Mesendoderm (in vitro differentiated cells): ENCODE measurements at regions not wholly inside any gene's neighbourhood (a gene's known extent, or its start where the extent isn't known, plus 50 kb on each side); places are given as distances from the start of the nearest gene placed in this dataset.
A peak's percentile ranks its signal among the peaks of the same experiment; 100 is the strongest.

Source experiments
- DNase-seq: peaks from one replicate; pipeline ENCODE4 v3.0.0; 2013
- H2AK5ac ChIP-seq: 2 replicates; pipeline ENCODE4 v1.6.1; 2013; ENCODE audit warnings: low read length, inconsistent platforms
- H2BK120ac ChIP-seq: 2 replicates; pipeline ENCODE4 v1.6.1; 2013; ENCODE audit warnings: low read depth, mild to moderate bottlenecking, low read length, moderate library complexity, mixed read lengths
- H2BK15ac ChIP-seq: replicated peaks from 2 replicates; pipeline ENCODE4 v1.6.1; 2013; ENCODE audit warnings: low read depth, mild to moderate bottlenecking, moderate library complexity
- H2BK5ac ChIP-seq: 2 replicates; pipeline ENCODE4 v1.6.1; 2013; ENCODE audit warnings: low read length, inconsistent platforms
- H3K18ac ChIP-seq: 2 replicates; pipeline ENCODE4 v1.6.1; 2013; ENCODE audit warnings: mild to moderate bottlenecking, low read length, mixed read lengths
- H3K23ac ChIP-seq: one replicate; pipeline ENCODE4 v1.6.1; 2013; ENCODE audit warnings: low read length
- H3K27ac ChIP-seq: 2 replicates; pipeline ENCODE4 v1.5.1; 2013; ENCODE audit warnings: low read depth, mild to moderate bottlenecking, inconsistent platforms, low read length, moderate library complexity
- H3K27me3 ChIP-seq: 2 replicates; pipeline ENCODE4 v1.6.1; 2013; ENCODE audit warnings: low read length, control low read depth, mild to moderate bottlenecking, inconsistent platforms; ENCODE audit not compliant: insufficient read depth, poor library complexity
- H3K36me3 ChIP-seq: 2 replicates; pipeline ENCODE4 v1.6.1; 2013; ENCODE audit warnings: low read length, inconsistent platforms; ENCODE audit not compliant: control insufficient read depth, insufficient read depth
- H3K4ac ChIP-seq: one replicate; pipeline ENCODE4 v1.6.1; 2013; ENCODE audit warnings: low read depth, mild to moderate bottlenecking, low read length, moderate library complexity
- H3K4me1 ChIP-seq: 2 replicates; pipeline ENCODE4 v1.6.1; 2013; ENCODE audit warnings: low read depth, low read length, inconsistent platforms; ENCODE audit not compliant: control insufficient read depth
- H3K4me2 ChIP-seq: 2 replicates; pipeline ENCODE4 v1.6.1; 2013; ENCODE audit warnings: low read length
- H3K4me3 ChIP-seq: 2 replicates; pipeline ENCODE4 v1.5.1; 2013; ENCODE audit warnings: mild to moderate bottlenecking, low read length
- H3K56ac ChIP-seq: one replicate; pipeline ENCODE4 v1.6.1; 2013; ENCODE audit warnings: low read length
- H3K79me1 ChIP-seq: 2 replicates; pipeline ENCODE4 v1.6.1; 2013; ENCODE audit warnings: low read length, inconsistent platforms
- H3K79me2 ChIP-seq: 2 replicates; pipeline ENCODE4 v1.6.1; 2013; ENCODE audit warnings: mild to moderate bottlenecking, low read length; ENCODE audit not compliant: control insufficient read depth, insufficient read depth
- H3K9ac ChIP-seq: 2 replicates; pipeline ENCODE4 v1.6.1; 2013; ENCODE audit warnings: low read length, inconsistent platforms
- H4K5ac ChIP-seq: one replicate; pipeline ENCODE4 v1.6.1; 2013; ENCODE audit warnings: low read length
- H4K8ac ChIP-seq: one replicate; pipeline ENCODE4 v1.6.1; 2013; ENCODE audit warnings: low read depth, mild to moderate bottlenecking, control low read depth, low read length, moderate library complexity
- WGBS: extraction: QIAGEN DNeasy Blood & Tissue Kit; methylation state at CpG from one replicate; pipeline ENCODE4 v1.1.7; 2013; ENCODE audit warnings: low lambda C conversion rate, missing lambda C conversion rate; ENCODE audit not compliant: insufficient coverage; ENCODE audit errors: extremely low coverage; 5-methylcytosine and 5-hydroxymethylcytosine counted together

GRCh38 chr1:94607398-94607797, 65.8 kb upstream of the F3 start:
- H3K4ac ChIP-seq: no peak overlapping the region
- no peak overlapping the region for H2AK5ac ChIP-seq
- H2BK120ac ChIP-seq: no peak overlapping the region
- H3K36me3 ChIP-seq: no peaks in the 10 kb centered on the region
- H3K9ac ChIP-seq: no peak overlapping the region
- H3K18ac ChIP-seq: no peak overlapping the region
- WGBS: no CpG with 5 or more reads among the region's 4 CpGs
- DNase-seq: no peak
- no peaks in the 10 kb centered on the region for H3K27me3 ChIP-seq
- H3K4me3 ChIP-seq: no peak overlapping the region
- H3K23ac ChIP-seq: no peak overlapping the region
- H4K8ac ChIP-seq: no peak overlapping the region
- no peak overlapping the region for H3K56ac ChIP-seq
- no peaks in the 10 kb centered on the region for H3K4me1 ChIP-seq
- no peaks in the 10 kb centered on the region for H3K79me1 ChIP-seq
- H2BK5ac ChIP-seq: no peak overlapping the region
- no peaks in the 10 kb centered on the region for H3K79me2 ChIP-seq
- no peak overlapping the region for H3K27ac ChIP-seq
- H3K4me2 ChIP-seq: no peak overlapping the region
- no peak overlapping the region for H4K5ac ChIP-seq
- H2BK15ac ChIP-seq: no peak overlapping the region

GRCh38 chr1:94606471-94606870, 64.9 kb upstream of the F3 start:
- no peak overlapping the region for H3K9ac ChIP-seq
- H2BK5ac ChIP-seq: no peak overlapping the region
- H2BK120ac ChIP-seq: no peak overlapping the region
- no peak overlapping the region for H3K23ac ChIP-seq
- no peaks in the 10 kb centered on the region for H3K36me3 ChIP-seq
- H3K27ac ChIP-seq: no peak overlapping the region
- H3K4ac ChIP-seq: no peak overlapping the region
- H3K4me2 ChIP-seq: no peak overlapping the region
- H4K5ac ChIP-seq: no peak overlapping the region
- WGBS: no CpG with 5 or more reads among the region's 4 CpGs
- no peak overlapping the region for H2AK5ac ChIP-seq
- no peaks in the 10 kb centered on the region for H3K79me1 ChIP-seq
- no peaks in the 10 kb centered on the region for H3K27me3 ChIP-seq
- H3K4me1 ChIP-seq: no peaks in the 10 kb centered on the region
- H2BK15ac ChIP-seq: no peak overlapping the region
- DNase-seq: no peak
- H4K8ac ChIP-seq: no peak overlapping the region
- no peak overlapping the region for H3K56ac ChIP-seq
- H3K79me2 ChIP-seq: no peaks in the 10 kb centered on the region
- H3K4me3 ChIP-seq: no peak overlapping the region
- H3K18ac ChIP-seq: no peak overlapping the region

GRCh38 chr1:94603663-94604062, 62.1 kb upstream of the F3 start:
- no peak overlapping the region for H4K8ac ChIP-seq
- no peaks in the 10 kb centered on the region for H3K79me2 ChIP-seq
- no peak overlapping the region for H3K4ac ChIP-seq
- no peak overlapping the region for H3K23ac ChIP-seq
- H3K27ac ChIP-seq: no peak overlapping the region
- H3K27me3 ChIP-seq: no peaks in the 10 kb centered on the region
- no peak overlapping the region for H2AK5ac ChIP-seq
- H3K4me2 ChIP-seq: no peak overlapping the region
- H2BK15ac ChIP-seq: no peak overlapping the region
- H3K4me1 ChIP-seq: no peaks in the 10 kb centered on the region
- DNase-seq: no peak
- H4K5ac ChIP-seq: no peak overlapping the region
- H3K9ac ChIP-seq: no peak overlapping the region
- no peak overlapping the region for H3K18ac ChIP-seq
- H3K56ac ChIP-seq: no peak overlapping the region
- no peak overlapping the region for H2BK120ac ChIP-seq
- H3K36me3 ChIP-seq: no peaks in the 10 kb centered on the region
- H2BK5ac ChIP-seq: no peak overlapping the region
- no peak overlapping the region for H3K4me3 ChIP-seq
- no peaks in the 10 kb centered on the region for H3K79me1 ChIP-seq

- Histone ChIP-seq H4K8ac (no peak overlapping the region), H2BK120ac (no peak overlapping the region), H2AK5ac (no peak overlapping the region), H3K79me1 (no peaks in the 10 kb centered on the region), H3K79me2 (no peaks in the 10 kb centered on the region), H3K23ac (no peak overlapping the region), H2BK15ac (no peak overlapping the region), H4K5ac (no peak overlapping the region), H3K27ac (no peak overlapping the region), H3K56ac (no peak overlapping the region), H3K9ac (no peak overlapping the region), H2BK5ac (no peak overlapping the region), H3K4me1 (no peaks in the 10 kb centered on the region), H3K36me3 (no peaks in the 10 kb centered on the region), H3K18ac (no peak overlapping the region), H3K4me3 (no peak overlapping the region), H3K27me3 (no peaks in the 10 kb centered on the region), H3K4me2 (no peak overlapping the region), H3K4ac (no peak overlapping the region)
- DNase-seq: no peak
- WGBS: no CpG with 5 or more reads among the region's 3 CpGs
Observed at GRCh38 chr1:94602802-94603625, 61.5 kb upstream of the F3 start.

- no peak overlapping the region for H2BK15ac ChIP-seq
- H4K5ac ChIP-seq: no peak overlapping the region
- no peak overlapping the region for H3K9ac ChIP-seq
- no peak overlapping the region for H3K23ac ChIP-seq
- H3K79me2 ChIP-seq: no peaks in the 10 kb centered on the region
- no peaks in the 10 kb centered on the region for H3K79me1 ChIP-seq
- H3K56ac ChIP-seq: peak overlapping the region; percentile 10
- no CpG with 5 or more reads among the region's 9 CpGs for WGBS
- no peak overlapping the region for H3K27ac ChIP-seq
- H3K4ac ChIP-seq: no peak overlapping the region
- H3K4me2 ChIP-seq: no peak overlapping the region
- no peaks in the 10 kb centered on the region for H3K36me3 ChIP-seq
- no peak overlapping the region for H2AK5ac ChIP-seq
- H3K27me3 ChIP-seq: no peaks in the 10 kb centered on the region
- no peak for DNase-seq
- H3K4me3 ChIP-seq: no peak overlapping the region
- no peak overlapping the region for H2BK5ac ChIP-seq
- no peak overlapping the region for H4K8ac ChIP-seq
- no peak overlapping the region for H2BK120ac ChIP-seq
- no peaks in the 10 kb centered on the region for H3K4me1 ChIP-seq
- no peak overlapping the region for H3K18ac ChIP-seq
Observed at GRCh38 chr1:94602316-94602715, 60.8 kb upstream of the F3 start.

GRCh38 chr1:94600556-94600955, 59.0 kb upstream of the F3 start:
- DNase-seq: no peak
- Histone ChIP-seq H3K56ac (peak overlapping the region; percentile 30), H3K79me1 (no peaks in the 10 kb centered on the region), H2BK5ac (no peak overlapping the region), H3K79me2 (no peaks in the 10 kb centered on the region), H3K27ac (no peak overlapping the region), H4K8ac (no peak overlapping the region), H3K36me3 (no peaks in the 10 kb centered on the region), H3K27me3 (no peaks in the 10 kb centered on the region), H3K4me1 (no peaks in the 10 kb centered on the region), H3K4me3 (no peak overlapping the region), H3K18ac (no peak overlapping the region), H3K9ac (no peak overlapping the region), H3K4ac (no peak overlapping the region), H2AK5ac (no peak overlapping the region), H2BK15ac (no peak overlapping the region), H3K4me2 (no peak overlapping the region), H4K5ac (no peak overlapping the region), H3K23ac (no peak overlapping the region), H2BK120ac (no peak overlapping the region)
- no CpG with 5 or more reads among the region's 2 CpGs for WGBS
